HG02588 (cell line): ENCODE measurements at regions not wholly inside any gene's neighbourhood (a gene's known extent, or its start where the extent isn't known, plus 50 kb on each side); places are given as distances from the start of the nearest gene placed in this dataset.
"Not testable (repeated sequence)": the region's sequence is repeated elsewhere in the genome, so short reads cannot be mapped to it uniquely, and the experiment has no call there.

Experiments
- ATAC-seq: cut with Tn5 transposase; IDR thresholded peaks from one replicate; pipeline ENCODE4 v1.9.1; 2021; ENCODE audit warnings: mild to moderate bottlenecking, moderate library complexity; ENCODE audit not compliant: unreplicated experiment

DNA sequence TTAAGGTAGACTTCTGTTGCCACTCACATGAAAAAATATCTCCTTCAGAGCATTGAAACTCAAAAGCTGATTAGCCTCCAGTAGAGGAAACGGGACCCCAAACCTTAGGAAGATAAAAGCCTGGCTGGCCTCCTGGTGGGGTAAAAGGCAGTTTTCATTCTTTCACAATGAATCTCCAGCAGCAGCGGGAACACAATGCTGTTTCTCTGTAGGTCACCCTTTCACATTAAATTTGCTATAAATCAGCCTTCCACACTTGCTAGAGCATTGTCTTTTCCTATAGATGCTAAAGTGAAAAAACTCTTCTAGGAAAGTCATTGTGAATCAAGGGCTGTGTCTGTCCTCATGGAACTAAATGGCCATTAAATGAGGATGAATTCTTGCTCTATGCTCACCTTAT is 207.3 kb upstream of the MAGEB2 start:
- no peak for ATAC-seq

DNA sequence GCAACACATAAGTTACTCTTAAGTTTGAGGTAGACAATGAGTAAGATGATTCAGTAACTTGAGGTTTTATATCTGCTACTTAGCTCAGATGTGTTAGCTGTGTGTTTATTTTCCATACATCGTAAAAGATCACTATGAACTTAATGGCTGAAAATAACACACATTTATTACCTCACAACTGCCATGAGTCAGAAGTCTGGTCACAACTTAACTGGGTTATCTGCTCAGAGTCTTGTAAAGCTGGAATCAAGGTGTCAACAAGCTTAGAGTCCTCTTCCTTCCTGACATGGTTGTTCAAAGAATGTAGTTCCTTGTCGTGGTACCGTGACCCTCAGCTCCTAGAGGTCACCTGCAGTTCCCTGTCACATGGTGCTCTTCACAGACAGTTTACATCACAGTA is 204.9 kb upstream of the MAGEB2 start:
- no peak for ATAC-seq

DNA sequence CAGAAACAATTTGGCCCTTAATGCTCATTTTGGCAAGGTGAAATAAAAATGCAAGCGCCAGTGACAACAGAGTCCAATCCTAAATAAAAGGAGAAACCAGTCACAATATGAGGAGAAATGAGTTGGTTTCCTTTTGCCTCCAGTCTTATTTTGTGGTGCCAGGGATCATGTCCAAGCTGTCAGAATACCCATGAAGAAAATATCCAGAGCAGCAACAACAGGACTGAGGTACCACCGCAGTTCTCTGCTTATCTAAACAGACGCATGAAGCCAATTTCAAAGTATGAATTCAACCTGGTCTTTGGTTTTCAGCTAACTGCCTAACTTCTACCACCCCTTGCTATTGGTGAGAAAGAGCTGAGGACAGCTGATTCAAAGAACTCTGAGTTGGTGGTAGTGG is 199.9 kb upstream of the MAGEB2 start:
- no peak for ATAC-seq

DNA sequence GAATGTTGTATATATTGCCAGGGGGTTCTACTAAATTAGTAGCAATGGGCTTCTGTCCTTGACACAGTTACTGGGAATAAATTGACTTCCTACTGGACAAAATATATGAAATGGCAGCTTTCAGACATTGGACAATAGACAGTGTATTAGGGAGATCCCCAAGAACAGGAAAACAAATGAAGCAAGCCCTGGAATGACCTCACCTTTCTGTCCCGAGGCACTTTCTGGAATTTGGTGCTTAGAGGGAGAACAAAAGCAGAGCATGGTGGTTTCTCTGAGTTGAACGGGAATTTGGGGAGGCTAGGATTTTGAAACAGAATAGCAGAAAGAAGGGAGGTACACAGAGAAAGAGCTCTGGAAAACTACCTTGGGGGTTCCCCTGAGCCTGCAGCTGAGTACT is 187.7 kb upstream of the MAGEB2 start:
- no peak for ATAC-seq

DNA sequence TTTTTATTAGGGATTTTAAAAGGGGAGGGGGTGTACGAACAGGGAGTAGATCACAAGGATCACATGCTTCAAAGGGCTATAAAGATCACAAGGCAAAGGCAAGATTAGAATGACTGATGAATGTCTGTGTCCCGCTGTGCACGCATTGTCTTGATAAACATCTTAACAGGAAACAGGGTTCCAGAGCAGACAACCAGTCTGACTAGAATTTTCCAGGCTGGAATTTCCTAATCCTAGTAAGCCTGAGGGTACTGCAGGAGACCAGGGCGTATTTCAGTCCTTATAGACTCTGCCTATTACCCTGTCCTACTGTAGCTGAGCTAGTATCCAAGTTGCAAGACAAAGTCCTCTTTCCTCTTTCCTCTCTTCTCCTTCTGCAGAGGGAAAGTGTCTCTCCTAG is 179.0 kb upstream of the MAGEB2 start:
- ATAC-seq: not testable (repeated sequence)

DNA sequence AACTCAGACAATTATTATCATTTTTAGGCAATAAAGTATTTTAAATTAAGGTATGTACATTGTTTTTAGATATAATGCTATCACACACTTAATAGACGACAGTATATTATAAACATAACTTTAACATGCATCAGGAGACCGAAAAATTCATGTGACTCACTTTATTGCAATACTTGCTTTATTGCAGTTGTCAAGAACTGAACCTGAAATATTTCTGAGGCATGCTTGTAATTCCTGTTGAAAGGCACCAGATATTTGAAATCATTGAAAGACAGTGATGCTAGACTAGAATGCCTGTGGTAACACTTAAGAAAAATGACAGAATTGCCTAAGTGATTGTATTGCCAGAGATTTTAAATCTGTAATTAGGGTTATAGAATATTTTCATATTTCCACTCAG is 175.6 kb upstream of the MAGEB2 start:
- no peak for ATAC-seq

DNA sequence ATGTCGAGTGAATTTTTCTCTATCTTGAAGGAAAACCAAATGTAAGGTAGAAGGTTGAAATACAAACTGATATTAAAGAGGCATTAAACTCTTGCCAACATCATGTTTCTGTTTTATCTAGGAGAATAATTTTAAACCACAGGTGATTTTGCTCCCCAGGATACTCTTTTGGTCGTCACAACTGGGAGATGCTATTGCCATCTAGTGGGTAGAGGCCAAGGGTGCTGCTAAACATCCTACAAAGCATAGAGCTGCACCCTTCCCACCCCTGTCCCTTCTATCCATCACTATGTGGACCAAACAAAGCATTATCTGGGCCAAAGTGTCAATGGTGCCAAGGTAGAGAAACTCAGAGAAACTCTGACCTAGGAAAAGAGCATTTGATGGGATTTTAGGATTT is 154.6 kb upstream of the MAGEB2 start:
- ATAC-seq: no peak

DNA sequence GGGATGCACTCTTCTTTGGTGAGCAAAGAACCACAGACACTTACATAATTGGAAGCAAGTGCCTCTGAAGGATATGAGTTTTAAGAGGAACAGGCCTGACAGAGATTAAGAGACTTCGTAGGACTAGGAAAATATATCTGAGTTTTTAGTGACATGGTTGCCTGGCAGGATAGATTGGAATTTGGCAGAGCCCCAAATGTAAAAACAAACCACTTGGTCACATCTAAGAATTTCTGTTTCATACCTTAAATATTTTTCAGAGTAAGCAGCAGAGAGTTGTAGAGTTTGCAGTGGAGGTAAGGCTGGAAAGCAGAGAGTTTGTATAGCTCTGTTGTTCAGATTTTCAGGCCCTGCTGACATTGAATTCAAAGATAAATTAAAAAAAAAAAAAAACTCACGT is 150.1 kb upstream of the MAGEB2 start:
- ATAC-seq: no peak

DNA sequence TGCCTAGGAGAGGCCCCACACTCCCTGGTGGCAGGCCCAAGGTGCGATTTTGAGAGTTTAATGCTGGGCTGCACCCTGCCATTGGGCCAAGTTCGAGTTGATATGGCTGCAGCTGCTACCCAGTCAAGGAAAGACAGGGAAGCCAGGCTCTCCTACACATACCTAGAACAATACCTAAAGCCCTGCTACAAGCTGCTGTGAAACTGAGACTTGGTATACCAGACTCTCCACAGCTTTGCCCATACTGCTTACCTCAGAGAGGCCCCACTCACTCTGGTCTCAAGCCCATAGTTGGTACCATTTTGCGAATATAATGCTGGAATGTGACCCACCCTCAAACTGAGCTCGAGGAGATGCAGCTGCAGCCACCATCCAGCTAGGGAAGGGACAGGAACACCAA is 147.7 kb upstream of the MAGEB2 start:
- ATAC-seq: no peak

DNA sequence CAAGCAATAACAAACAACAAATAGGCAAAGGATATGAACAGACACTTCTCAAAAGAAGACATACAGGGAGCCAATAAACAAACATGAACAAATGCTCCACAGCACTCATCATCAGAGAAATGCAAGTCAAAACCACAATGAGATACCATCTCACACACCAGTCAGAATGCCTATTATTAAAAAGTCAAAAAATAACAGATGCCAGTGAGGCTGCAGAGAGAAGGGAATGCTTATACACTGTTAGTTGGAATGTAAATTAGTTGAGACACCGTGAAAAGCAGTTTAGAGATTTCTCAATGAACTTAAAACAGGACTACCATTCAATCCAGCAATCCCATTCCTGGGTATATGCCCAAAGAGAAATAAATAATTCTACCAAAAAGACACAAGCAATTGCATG is 129.8 kb upstream of the MAGEB2 start:
- ATAC-seq: no peak

DNA sequence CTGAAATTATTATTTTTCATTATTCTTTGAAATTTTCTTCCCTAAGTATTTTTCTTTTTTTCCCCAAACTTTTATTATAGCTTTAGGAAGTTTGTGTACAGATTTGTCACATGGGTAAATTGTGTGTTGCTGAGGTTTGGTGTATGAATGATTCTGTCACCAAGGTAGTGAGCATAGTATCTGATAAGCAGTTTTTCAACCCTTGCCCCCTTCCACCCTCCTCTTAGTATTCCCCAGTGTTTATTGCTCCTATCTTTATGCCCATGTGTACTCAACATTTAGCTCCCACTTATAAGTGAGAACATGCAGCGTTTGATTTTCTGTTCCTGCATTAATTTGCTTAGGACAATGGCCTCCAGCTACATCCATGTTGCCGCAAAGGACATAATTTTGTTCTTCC is 103.9 kb upstream of the MAGEB2 start:
- ATAC-seq: no peak

DNA sequence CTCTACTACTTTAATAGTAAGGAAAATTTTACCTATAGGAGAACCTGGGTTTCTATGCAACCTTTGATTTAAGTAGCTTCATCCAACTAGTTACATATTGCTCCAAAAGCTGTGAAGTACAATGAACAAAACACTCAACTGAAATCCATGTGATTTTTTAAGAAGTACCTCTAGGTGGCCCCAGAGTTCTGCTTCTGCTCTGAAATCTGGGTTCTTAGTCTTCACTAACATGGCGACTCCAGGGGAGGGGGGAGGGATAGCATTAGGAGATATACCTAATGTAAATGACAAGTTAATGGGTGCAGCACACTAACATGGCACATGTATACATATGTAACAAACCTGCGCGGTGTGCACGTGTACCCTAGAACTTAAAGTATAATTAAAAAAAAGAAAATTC is 73.4 kb upstream of the MAGEB2 start:
- peak; percentile 62 for ATAC-seq

DNA sequence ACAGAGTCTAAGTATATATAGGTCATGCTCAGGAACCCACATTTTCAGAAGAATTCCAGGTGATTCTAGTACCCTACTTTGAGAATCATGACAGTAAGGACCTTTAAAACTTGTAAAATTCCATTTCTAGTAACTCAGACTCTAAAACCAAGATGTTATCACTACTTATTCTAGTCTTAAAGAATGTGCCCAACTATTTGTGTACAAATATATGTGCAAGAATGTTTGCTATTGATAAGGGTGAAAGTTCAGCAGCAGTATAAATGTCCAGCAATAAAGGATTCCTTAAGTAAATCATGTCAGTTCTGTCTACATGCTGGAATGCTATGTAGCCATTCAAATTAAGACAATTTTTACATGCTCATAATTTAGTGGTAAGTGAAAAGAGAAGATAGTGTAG is 71.1 kb upstream of the MAGEB2 start:
- ATAC-seq: no peak

DNA sequence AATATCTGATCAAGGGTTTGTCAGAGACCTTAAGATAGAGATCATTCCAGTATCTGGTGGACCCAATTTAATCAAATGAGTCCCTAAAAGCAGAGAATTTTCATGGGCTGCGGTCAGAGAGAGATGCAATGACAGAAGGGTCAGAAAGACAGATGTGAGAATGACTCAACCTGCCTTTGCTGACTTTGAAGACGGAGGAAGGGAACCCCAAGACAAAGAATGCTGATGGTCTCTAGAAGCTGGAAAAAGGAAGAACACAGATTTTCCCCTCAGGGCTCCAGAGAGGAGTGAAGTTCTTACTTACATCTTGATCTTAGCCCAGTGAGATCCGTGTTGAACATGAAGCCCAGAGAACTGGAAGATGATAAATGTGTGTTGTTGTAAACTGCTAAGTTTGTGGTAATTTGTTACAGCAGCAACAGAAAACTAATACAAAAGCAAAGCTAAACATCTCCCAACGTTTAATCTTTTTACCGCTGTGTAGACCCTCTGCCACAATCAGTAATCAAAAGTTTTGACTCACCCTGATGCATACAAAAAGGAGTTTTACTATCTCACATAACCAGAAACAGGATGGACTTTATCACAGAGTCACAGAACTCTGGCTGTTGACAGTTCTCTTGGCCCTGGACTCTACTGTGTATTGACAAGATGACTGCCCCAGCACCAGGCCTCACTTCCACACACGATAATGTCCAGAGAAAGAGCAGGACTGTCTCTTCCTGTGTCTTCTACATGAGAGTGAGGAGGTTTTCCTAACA is 70.2 kb upstream of the MAGEB2 start:
- ATAC-seq: no peak

DNA sequence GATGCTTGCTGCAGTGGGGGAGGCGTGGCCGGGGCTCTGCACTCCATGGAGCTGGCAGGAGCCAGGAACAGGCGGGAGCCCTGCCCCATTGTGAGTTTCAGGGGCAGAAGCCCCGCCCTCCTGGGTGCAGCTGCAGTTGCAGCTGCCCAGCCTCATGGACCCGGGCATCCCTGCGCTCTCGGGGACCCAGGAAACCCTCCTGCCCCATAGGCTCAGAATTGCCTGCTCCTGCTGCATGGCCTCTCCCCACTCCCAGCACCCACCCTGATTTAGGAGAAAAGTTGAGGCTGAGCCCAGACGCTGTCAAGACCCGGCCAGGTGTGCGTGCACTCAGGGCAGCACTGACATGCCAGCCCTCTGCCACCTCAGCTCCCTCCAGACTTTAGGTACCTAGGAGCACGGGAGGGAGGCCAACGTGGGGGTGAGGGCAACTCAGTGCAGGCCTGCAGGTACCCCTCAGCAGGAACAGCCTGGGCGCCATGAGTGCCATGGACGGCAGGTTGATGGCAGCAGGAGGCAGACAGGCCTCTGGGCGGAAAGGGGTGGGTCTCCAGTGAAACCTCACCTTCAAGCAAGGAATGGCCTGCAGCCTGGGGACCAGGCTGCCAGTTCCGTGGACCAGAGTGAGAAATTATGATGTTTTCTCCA is 67.2 kb upstream of the MAGEB2 start:
- no peak for ATAC-seq

DNA sequence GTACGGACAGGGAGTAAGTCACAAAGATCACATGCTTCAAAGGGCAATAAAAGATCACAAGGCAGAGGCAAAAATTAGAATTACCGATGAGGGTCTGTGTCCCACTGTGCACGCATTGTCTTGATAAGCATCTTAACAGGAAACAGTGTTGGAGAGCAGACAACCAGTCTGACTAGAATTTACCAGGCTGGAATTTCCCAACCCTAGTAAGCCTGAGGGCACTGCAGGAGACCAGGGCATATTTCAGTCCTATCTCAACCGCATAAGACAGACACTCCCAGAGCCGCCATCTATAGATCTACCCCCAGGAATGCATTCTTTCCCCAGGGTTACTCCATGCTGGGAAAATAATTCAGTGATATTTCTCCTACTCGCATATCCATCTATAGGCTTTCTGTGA is 66.2 kb upstream of the MAGEB2 start:
- ATAC-seq: not testable (repeated sequence)

DNA sequence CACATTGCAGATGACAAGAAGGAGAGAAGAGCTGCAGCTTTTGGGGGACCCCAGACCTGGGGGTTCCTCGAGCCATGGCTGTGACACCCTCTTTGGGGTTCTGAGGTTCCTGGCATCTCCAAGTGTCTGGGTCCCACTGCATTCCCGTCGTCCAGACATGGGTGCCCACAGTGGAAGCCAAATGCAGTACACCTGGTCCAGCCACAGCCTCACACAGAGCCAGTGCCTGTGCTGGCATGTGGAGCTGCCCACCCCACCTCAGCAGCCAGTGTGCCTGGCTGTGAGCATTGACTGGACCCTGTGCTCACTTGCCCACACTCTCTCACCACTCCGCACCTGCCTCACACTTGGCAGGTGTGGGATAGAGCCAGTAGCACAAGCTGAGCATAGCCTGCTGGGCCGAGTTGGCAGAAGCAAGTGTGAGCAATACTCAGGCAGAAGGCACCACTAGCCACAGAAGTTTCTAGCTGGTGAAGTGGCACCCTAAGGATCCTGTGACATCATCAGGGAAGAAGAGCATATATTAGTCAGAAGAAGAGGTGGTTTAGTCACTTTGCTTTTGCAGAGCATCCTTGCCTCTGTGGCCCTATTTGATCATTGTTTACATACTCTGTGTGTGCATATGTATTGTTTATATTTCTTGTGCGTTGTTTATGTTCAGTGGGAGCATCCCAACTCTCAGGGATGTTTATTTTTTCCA is 65.0 kb upstream of the MAGEB2 start:
- ATAC-seq: no peak

DNA sequence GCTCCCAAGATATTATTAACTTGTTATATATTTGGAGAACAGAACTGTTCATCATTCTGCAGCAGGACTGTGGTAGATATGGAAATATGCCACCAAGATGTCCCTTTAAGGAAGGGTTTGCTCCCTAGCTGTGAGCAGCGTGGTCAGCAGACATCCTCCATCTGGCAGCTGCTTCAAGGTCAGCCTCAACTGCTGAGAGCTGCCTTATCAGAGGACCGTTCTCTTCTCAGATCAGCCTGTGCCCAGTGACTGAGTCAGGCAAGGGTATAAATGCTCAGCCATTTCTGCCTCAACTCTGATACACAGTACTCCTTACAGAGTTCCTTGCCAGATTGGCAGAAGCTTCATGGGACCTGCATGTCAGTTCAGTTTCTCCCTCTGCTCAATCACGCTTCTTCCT is 63.4 kb upstream of the MAGEB2 start:
- ATAC-seq: no peak

DNA sequence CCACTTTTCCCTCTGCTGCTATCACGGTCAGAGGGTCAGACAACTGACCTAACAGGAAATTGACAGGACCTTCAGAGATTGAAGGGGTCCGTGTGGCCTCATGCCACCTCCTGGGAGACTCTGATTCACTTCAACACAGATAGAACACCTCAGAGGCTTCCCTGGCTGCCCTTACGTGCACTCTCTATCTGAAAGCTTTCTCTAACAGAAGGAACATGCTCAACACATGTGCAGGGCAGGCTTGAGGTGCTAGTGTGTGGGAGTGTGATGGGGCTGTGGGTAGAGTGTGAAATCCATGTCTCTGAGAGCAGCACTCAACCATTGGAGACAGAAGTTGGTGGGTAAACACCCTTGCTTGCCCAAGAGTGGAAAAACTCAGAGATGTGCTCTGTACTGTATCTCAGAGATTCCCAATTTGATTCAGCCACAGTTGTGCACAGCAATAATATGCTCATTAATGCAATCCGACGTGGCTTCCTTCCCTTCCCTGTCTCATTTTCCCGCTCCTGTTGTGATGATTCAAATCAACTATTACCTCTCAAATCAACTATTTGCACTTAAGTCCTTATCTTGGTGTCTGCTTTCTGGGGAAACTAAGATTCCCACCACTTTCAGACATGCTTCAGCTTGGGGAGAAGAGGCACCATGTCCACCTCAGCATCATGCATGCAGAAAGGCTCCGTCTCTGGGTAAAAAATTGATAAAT is 62.0 kb upstream of the MAGEB2 start:
- no peak for ATAC-seq

DNA sequence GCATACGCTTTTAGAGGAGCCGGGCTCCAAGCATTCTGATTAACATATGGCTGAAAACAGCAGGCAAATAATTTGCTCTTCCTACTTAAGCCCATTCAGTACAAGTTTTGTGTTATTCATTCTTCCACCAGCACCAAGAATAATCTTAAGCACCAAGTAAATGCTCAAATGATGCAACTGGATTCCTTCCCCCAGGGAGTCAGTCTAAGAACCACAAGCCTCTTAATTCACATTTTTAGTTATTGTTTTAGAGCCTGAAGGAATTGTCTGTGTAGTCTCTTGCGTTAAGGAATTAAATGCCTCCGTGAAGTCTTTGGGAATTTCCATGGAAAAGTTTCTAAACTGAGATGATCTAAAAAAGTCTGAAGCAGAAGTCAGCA is 61.5 kb upstream of the MAGEB2 start:
- ATAC-seq: no peak

DNA sequence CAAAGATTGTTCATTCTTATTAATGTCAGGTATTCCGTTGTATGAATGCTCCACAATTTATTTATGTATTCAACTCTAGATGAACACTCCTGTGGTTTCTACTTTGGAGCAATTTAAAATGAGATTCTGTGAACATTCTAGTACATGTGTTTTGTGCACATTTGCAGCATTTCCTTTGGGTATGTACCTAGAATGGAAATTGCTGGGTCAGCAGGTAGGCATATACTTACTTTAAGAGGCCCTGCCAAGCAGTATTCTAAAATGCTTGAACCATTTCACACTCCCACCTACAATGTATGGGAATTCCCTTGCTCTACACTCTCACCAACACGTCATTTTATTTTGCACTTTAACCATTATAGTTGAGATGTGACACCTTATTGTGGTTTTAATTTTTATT is 59.4 kb upstream of the MAGEB2 start:
- ATAC-seq: no peak
